Kidney epithelial cell (primary cell): ENCODE measurements at regions not wholly inside any gene's neighbourhood (a gene's known extent, or its start where the extent isn't known, plus 50 kb on each side); places are given as distances from the start of the nearest gene placed in this dataset.
"Not testable (repeated sequence)": the region's sequence is repeated elsewhere in the genome, so short reads cannot be mapped to it uniquely, and the experiment has no call there.

Experiments used
- DNase-seq: peaks from one replicate; pipeline ENCODE4 v3.0.0-alpha.2; 2010; ENCODE audit warnings: low read depth
- H3K27me3 ChIP-seq: 2 replicates; pipeline ENCODE4 v1.6.0; 2011; ENCODE audit warnings: low read length; ENCODE audit not compliant: control insufficient read depth, insufficient read depth
- H3K36me3 ChIP-seq: 2 replicates; pipeline ENCODE4 v1.5.1; 2011; ENCODE audit warnings: low read length; ENCODE audit not compliant: control insufficient read depth, insufficient read depth
- H3K4me3 ChIP-seq: 2 replicates; pipeline ENCODE4 v1.5.1; 2011; ENCODE audit warnings: low read depth, mild to moderate bottlenecking, control low read depth, low read length
- CTCF ChIP-seq: IDR thresholded peaks from 2 replicates; pipeline ENCODE4 v1.5.1; 2011; ENCODE audit warnings: mild to moderate bottlenecking, moderate library complexity, low read length, control low read depth, inconsistent platforms; ENCODE audit not compliant: insufficient read depth, poor library complexity, severe bottlenecking

- no peak for DNase-seq
- TF ChIP-seq CTCF: no peak
- no peaks in the 10 kb centered on the region for H3K36me3 ChIP-seq
- no peak overlapping the region for H3K4me3 ChIP-seq
- no peaks in the 10 kb centered on the region for H3K27me3 ChIP-seq
These were observed 594.5 kb downstream of the RFPL4B start for GRCh38 chr6:112941613-112942012.

DNA sequence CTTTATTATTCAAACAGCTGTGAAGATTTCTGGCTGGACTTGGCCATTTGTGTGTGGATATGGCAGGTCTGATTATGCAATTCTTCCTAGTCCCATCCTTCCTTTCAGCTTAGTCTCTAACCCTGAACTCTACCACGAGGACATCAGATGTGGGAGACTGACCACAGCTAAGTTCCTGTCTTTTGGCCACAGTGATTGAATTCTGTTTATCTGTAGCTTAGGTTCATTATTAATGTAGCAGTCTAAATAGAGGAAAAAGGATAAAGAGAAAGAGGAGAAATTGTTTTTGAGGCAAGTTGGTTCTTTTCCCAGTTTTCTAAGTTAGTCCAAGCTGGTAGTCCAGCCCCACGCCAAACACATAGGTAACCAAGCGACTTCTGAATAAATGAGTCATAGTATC lies 598.9 kb downstream of the RFPL4B start:
- no peak overlapping the region for H3K4me3 ChIP-seq
- no peak for DNase-seq
- no peak for TF ChIP-seq CTCF
- no peaks in the 10 kb centered on the region for H3K27me3 ChIP-seq
- H3K36me3 ChIP-seq: no peaks in the 10 kb centered on the region

DNA sequence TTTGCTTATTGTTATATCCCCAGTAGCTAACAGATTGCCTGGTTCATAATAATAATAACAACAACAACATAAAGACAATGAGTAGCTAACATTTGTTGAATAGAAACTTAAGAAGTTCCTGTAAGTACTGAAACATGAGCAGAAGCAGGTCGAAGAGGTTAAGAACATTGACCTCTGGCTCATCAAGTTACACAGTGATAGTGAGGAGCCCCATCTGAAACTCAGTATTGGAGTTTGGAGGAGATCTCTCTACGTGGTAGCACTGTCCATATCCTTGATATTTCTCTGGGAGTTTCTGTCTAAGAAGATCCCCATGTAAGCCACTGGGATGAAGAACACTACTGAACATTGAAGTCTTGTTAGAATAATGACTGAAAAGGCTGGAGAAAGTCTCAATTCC lies 600.4 kb downstream of the RFPL4B start:
- no peak for DNase-seq
- Histone ChIP-seq H3K27me3 (no peaks in the 10 kb centered on the region), H3K36me3 (no peaks in the 10 kb centered on the region), H3K4me3 (no peak overlapping the region)
- no peak for TF ChIP-seq CTCF

GRCh38 chr6:112951829-112952228 lies 604.7 kb downstream of the RFPL4B start:
- no peak overlapping the region for H3K4me3 ChIP-seq
- H3K36me3 ChIP-seq: no peaks in the 10 kb centered on the region
- no peak for DNase-seq
- no peaks in the 10 kb centered on the region for H3K27me3 ChIP-seq
- no peak for TF ChIP-seq CTCF

DNA sequence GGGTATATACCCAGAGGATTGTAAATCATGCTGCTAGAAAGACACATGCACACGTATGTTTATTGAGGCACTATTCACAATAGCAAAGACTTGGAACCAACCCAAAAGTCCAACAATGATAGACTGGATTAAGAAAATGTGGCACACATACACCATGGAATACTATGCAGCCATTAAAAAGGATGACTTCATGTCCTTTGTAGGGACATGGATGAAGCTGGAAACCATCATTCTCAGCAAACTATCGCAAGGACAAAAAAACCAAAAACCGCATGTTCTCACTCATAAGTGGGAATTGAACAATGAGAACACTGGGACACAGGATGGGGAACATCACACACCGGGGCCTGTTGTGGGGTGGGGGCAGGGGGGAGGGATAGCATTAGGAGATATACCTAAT lies 608.6 kb downstream of the RFPL4B start:
- not testable (repeated sequence) for H3K4me3 ChIP-seq, H3K36me3 ChIP-seq, DNase-seq, H3K27me3 ChIP-seq

DNA sequence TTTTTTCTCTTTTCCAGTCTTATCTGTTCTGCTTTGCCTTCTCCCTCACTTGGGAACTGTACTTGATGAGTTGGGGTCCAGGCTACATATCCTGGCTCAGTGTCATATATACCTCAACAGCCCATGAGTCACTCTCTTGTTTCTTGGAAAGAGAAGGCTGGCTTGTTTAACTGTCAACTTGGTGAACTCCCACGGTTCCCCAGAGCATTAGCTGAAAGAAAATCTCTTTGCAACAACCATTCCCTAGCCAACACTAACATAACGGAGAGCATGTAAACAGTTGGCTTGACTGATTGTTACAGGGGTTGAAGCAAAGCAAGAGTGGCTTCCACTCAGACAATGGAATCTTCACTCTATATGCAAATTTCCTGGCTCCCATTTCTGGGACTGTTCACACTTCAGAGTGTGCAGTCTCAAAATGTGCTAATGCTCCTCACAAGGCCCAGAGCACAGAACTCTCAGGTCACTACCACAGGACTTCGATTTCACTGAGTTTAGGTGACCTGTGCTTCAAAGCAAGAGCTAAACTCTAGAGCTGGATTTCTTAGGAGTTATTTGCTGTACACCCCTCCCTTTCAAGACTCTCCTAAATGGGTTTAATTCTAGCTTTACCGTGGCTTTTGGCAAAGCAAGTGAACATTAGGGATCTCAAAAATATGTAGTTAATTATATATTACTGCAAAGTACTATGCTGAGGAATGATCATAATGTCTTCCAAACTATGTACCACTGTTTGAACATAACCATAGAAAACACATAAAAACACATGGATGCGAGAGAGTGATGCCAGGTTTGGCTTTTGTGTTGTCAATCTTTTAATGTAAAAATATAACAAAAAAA lies 609.8 kb downstream of the RFPL4B start:
- no peaks in the 10 kb centered on the region for H3K27me3 ChIP-seq
- no peaks in the 10 kb centered on the region for H3K36me3 ChIP-seq
- no peak overlapping the region for H3K4me3 ChIP-seq
- DNase-seq: peak; percentile 43
- TF ChIP-seq CTCF: no peak
